Hematopoietic multipotent progenitor cell (in vitro differentiated cells): ENCODE measurements at regions not wholly inside any gene's neighbourhood (a gene's known extent, or its start where the extent isn't known, plus 50 kb on each side); places are given as distances from the start of the nearest gene placed in this dataset.

Experiments
- DNase-seq, 3 donors: peaks; one replicate each; pipeline ENCODE4 v3.0.0-alpha.2; 2011 to 2015; ENCODE audit warnings: low read depth in 2 of 3, low spot score in 2 of 3

GRCh38 chr3:120544361-120544760, 51.8 kb upstream of the NDUFB4 start:
- DNase-seq: no peak

GRCh38 chr3:120536642-120537041, 59.5 kb upstream of the NDUFB4 start:
- DNase-seq: no peak

- no peak for DNase-seq
These were observed 63.2 kb upstream of the NDUFB4 start for GRCh38 chr3:120532969-120533368.

DNA sequence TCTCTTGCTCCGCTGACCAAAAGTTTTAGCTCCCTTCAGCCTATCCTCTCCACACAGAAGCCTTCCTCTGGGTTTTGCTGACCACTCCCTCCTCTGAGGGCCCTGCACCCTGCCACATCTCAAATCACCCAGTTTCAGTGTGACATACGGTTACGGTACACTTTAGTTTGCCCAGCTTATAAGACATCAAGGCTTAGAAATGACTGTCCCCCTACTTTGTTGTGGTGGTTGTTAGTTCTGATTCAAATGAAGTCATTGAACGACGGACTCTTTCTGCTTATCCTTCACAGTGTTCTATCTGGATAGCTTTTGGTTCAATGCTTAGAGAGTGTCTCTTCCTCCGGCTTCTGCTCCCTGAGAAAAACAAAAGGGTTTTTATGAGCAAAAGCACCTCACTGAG, 68.0 kb upstream of the NDUFB4 start:
- DNase-seq: no peak

- DNase-seq: no peak
These were observed 69.9 kb upstream of the NDUFB4 start for GRCh38 chr3:120526011-120526870.

DNA sequence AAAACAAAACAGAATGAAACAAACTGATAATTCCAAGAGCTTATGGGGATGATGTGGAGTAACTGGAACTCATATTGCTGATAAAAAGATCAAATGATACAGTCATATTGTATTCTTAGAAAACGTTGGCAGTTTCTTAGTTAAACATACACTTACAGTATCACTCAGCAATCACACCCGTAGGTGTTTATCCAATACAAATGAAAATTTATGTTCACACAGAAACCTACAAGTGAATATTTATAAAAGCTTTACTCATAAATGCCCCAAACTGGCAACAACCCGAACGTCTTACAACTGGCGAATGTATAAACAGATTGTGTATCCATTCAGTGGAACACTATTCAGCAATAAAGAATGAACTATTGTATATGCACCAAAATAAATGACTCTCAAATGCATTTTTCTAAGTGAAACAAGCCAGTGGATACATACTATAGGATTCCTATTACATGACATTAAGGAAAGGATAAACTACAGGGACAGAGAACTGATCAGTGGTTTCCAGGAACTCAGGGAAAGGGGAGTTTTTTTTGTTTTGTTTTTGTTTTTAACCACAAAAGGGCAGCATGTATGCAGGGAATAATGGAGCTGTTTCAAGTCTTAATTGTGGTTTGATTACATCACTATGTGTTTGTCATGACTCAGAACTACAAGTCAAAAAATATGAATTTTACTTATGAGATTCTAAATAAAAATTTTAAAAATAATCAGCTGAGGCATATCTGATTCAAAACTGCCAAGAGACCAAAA, 71.8 kb upstream of the NDUFB4 start:
- no peak for DNase-seq

- DNase-seq: no peak
These were observed 65.3 kb upstream of the FSTL1 start for GRCh38 chr3:120516136-120516535.

DNA sequence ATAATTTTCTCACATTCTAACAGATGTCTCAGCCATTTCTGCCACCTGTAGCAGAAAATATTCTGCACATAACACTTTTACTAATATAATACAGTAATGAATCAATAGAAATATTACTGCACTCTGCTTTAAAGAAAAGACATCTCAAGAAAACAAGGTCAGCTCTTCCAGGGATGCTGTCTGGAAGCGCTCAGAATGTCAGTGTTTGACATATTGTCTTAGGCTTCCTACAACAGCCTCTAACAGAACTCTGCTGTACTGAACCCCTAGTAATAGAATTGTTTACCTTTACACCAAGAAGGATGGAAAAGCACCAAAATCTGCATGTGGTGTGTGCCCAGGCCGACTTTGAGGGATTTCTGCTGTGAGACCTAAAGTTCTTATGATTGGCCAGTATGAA, 61.9 kb upstream of the FSTL1 start:
- DNase-seq: no peak

GRCh38 chr3:120506828-120507774, 56.3 kb upstream of the FSTL1 start:
- peak in 2 of 3 donors; percentile 38 to 73 for DNase-seq

DNA sequence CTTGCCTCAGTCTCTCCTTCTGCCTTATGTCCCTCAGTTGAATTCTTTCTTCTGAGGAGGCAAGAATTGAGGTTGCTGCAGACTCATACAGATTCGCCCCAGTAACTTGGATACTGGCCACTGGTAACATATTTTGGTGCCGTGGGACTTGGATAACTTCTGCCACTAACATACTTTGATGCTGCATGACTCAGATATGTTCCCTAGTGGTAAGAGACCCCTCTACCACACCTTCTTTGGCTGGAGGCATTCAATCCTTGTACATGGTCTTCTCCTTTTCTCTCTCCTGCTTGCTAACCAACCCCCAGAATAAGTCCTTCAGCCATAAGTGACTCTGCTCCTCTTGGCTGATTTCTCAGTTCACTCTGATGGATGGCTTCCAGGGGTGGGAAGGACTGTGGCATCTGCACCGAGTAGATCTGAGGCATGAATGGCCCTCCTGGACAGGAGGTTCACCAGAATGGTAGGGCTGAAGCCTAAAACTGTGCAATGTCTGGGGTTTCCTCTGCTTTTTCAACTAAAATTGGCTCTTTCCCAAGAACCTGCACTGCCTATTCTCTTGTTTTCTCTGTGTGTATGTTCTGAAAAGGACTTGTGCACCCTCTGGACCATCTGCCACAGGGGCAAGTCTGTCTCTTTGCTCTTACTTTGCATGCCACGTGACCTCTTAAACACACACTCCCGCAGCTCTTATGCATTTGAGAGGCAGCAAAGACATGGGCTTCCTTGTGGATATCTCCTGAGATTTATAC, 55.5 kb upstream of the FSTL1 start:
- DNase-seq: no peak

GRCh38 chr3:120503727-120504616, 53.2 kb upstream of the FSTL1 start:
- DNase-seq: no peak

DNA sequence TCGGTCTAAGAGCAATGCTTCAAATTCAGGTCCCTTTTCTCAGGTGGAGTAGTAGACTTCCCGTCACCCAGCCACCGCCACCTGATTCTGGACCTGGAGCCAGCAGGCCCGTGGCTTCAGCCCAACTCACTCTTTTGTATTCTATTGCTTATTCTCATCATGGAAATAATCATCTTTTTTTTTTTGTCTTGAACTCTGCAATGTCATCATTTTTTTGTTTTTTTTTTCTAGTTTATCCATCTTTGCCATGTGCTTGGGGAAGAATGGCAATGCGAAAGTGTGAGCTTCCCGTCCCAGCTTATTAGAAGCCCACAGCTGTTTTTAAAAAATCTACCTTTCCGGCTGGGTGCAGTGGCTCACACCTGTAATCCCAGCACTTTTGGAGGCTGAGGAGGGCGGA, 51.3 kb upstream of the FSTL1 start:
- DNase-seq: no peak
